ENCODE measurements at regions not wholly inside any gene's neighbourhood (a gene's known extent, or its start where the extent isn't known, plus 50 kb on each side); places are given as distances from the start of the nearest gene placed in this dataset.
"Not testable (repeated sequence)": the region's sequence is repeated elsewhere in the genome, so short reads cannot be mapped to it uniquely, and the experiment has no call there.

DNA sequence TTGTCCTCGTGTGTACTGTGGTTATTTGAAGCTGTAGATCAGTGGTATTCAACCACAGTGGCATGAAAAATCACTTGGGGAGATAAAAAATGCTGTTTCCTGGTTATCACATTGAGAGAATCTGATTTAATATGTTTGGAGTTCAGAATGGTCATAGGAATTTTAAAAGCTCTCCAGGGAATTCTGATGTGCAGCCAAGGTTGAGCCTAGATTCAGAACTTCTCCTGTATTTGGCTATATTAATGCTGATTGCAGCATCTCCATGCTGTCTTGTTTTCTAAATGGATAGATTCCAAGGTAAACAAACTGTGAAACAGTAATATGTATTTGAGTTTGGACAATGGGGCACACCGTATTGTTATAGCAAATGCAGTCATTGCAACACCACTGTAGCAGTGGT is 982.2 kb upstream of the FBXO33 start:
- no peak for DNase-seq (ENCODE audit: extremely low read depth, low read depth, low spot score)

DNA sequence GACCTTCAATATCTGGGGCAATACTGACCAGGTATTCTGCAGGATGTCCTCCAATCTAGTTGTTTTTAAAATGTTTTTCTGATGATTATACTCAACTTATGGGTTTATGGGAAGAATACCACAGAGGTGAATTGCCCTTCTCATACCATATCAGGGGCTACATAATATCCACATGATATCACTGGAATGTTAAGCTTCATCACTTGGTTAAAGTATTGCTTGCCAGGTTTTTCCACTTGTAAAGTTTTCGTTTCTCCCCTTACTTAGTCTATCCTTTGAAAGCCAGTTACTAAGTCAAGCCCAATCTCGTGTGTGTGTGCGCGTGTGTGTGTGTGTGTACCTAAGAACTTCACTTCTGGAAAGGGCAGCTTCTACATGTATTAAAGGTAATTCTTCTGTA is 980.9 kb upstream of the FBXO33 start:
- DNase-seq (ENCODE audit: extremely low read depth, low read depth, low spot score): no peak

DNA sequence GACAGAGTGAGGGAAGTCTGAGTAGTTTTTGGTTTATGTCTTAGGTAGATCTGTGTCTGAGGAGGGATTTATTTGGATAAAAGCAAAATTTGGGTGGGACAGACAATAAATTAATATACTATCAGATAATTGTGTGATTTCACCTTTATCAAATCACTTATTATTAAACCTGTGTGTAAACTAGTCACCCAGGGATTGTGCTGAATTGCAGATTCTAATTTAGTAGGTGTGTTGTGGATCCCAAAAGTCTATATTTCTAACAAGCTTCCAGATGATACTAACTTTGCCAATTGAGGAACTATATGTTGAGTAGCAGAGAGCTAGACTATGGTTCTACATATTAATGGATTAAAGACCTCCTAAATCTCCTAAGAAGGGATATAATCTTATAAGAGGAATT is 978.5 kb upstream of the FBXO33 start:
- no peak for DNase-seq (ENCODE audit: extremely low read depth, low read depth, low spot score)

DNA sequence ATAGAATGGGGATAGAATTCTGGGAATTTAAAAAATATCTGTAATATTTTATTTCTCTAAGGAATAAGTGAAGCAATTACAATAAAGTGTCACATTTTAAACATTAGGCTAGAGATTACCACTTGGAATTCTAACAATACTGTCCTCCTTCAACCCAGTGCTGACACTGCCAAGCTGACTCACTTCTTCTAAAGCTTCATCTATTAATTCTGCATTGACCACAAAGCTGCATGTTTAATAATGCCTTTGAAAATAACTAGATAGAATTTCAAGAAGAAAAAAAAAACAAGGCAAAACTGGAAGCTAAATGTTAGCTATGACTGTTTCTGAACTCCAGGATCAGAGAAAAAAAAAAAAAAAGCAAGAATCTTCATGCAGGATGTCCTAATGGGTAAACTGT is 970.7 kb upstream of the FBXO33 start:
- no peak for DNase-seq (ENCODE audit: extremely low read depth, low read depth, low spot score)

DNA sequence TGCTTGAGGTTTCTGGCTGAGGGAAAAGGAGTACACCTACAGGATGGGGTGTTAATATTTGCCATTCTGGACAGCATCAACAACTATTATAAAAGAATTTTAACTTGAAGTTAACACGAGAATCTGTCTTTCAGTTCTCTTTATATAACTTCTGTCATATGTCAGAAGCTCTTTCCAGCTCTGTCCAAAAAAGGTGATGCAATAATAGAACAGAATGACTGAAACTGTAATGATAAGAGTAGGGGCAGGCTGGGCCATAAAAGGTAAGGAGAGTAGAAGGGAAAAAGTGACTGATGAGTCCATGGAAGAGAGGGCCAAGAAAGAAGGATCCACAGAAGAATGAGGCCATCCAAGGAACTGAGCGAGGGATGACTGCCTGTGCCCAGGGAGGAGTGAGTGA is 966.7 kb upstream of the FBXO33 start:
- DNase-seq (ENCODE audit: extremely low read depth, low read depth, low spot score): no peak

DNA sequence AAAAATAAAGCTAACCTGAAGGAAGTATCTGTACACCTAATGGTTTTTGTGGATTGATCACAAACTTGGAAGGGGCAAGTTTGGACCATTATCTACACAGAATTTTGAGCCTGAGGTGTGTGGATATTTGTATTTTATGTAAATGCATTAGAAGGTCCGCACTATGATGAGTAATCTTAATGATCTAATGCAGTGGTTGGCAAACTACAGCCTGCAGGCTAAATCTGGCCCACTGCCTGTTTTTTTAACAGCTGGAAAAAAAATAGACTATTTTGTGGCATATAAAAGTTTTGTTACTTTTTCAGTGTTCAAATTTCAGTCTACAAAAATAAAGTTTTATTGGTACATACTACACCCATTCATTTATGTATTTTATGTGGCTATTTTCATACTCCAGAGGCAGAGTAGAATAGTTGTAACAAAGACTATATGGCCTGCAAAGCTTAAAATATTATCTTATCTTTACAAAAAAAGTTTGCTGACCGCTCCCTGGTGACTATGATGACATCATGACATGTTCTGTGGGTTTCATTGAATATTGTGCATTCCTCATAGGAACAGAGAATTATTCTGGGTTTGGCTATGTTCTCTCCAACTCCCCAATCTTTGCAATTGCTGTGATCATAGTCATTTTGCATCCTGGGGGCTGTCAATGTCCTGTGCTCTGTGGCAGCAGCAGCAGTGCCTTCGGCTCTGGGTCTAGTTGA is 962.6 kb upstream of the FBXO33 start:
- no peak for DNase-seq (ENCODE audit: extremely low read depth, low read depth, low spot score)

DNA sequence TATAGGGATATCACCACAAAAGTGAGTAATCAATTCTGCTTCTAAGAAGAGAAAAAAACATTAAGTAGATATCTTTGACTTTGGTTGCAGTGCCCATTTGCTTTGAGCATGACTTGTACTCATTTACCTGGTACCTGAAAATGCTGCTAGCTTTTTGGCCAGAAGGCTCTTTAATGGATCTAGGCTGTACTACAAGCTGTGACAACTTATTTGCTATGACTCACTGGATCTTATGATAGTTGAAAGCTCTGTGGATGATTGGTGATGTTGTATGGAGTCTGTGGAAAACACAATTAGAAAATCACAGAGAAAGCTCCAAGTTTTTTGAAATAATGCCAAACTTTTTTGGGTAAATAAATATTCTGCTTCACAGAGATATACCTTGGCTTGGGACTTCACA is 960.9 kb upstream of the FBXO33 start:
- no peak for DNase-seq (ENCODE audit: extremely low read depth, low read depth, low spot score)

DNA sequence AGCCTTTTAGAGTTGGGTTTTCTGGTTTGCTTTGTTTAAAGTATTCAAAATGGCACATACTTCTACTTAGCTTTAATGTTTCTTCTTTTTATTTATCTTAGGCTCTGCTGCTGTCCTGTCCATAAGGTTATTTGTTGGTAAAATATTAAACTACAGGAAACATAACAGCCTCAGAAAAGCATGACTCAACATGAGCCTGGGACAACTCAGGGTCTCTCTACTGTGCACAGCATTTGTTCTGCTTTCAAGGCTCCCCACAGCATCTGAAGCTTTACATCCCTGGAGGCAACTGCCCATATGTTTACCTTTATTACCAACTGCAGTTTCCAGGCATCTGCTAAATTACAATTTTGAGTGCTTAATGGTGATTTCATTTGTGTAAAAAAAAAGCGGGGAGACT is 954.2 kb upstream of the FBXO33 start:
- DNase-seq (ENCODE audit: extremely low read depth, low read depth, low spot score): no peak

DNA sequence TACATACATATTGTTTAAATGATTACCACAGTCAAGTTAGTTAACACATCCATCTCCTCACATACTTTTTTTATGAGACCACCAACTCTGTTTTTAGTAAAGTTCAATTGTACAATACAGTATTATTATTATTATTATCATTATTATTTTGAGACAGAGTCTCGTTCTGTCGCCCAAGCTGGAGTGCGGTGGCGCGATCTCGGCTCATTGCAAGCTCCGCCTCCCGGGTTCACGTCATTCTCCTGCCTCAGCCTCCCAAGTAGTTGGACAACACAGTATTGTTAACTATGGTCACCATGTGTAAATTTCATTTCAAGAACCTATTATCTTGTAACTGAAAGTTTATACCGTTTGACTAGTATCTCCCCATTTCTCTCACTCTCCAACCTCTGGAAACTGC is 942.0 kb upstream of the FBXO33 start:
- DNase-seq (ENCODE audit: extremely low read depth, low read depth, low spot score): no peak

DNA sequence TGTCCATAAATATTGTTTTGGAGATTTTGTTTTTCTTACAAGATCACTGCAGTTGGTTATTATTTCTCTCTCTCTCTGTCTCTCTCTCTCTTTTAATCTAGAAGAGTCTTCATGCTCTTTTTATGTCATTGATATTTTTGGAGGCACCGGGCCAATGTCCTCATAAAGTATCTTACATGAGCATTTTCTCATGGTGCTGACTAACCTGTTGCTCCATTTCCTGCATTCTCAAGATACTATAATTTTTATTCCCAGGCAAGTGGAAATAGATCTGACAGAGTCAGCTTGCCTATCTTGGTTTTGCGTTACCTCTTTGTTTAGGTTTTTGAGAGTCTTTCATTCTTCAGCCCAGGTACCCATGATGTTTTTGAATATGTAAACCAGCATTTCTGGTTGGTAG is 938.8 kb upstream of the FBXO33 start:
- no peak for DNase-seq (ENCODE audit: extremely low read depth, low read depth, low spot score)

DNA sequence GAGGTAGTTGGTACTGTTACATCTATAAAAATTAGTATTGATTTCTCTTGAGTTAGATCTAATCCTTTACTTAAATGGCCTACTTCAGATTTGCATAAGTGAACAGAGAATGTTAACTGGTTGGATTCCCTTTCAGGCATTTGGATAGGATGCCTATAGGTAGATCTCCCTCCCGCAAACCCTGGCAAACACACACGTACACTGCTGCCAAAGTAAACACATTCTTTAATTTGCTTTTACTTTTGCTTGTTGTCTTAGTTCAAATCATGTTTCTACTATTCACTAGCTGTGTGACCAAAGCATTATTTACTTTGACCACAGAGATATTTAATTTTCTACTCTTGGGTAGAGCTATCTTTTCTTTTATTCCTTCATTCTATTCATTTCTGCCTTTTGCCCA is 936.1 kb upstream of the FBXO33 start:
- DNase-seq (ENCODE audit: extremely low read depth, low read depth, low spot score): no peak

DNA sequence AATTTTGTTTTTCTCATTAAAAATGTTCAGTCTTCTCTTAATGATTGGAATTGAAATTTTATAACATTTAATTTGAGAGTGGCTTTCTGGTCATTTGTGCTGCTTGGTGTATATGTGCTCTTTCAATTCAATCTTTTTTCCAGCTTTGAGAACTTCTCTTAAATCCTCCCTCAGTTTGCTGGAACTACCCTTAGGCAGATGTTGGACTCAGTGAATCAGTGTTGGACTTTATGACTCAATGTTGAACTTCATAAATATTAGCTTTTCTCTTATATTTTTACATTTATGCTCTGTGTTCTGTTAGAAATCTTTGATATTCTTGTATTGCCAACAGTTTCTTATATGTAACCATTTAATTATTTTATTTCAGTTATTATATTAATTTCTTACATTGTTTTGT is 935.5 kb upstream of the FBXO33 start:
- no peak for DNase-seq (ENCODE audit: extremely low read depth, low read depth, low spot score)

DNA sequence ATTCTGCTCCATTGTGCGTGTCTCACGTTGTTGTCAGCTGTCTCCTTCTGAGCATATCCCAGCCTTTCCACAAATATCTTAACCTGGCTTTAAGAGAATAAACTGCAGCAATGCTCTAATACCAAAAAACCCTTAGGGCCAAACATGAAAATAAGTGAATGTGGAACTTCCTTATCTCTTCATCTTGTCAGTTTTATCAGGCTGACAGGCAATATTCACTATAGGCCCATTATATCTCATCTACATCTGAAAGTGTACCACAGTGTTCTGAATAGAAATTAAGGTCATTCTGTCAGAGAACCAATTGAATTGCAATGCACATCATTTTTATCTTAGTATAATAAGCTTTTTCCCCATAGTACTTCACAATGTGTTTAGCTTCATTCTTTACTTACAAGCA is 933.1 kb upstream of the FBXO33 start:
- no peak for DNase-seq (ENCODE audit: extremely low read depth, low read depth, low spot score)

DNA sequence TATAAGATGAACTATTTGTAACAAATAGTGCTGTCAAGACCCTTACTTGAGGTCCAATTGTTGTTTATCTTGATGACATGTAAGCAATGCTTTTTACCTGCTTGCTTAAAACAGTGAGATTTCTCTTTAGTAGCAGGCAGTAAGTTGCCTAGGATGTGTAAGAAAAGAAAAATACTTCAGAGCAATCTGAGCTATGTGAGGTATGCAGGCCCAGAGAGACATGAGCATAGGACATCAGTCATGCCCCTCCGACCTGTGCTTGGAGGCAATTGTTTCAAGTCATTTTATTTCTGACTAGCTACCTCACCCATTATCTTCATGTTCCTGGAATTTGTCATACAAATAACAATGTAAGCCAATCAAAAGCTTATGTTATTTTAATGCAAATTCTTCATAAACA is 930.6 kb upstream of the FBXO33 start:
- no peak for DNase-seq (ENCODE audit: extremely low read depth, low read depth, low spot score)

DNA sequence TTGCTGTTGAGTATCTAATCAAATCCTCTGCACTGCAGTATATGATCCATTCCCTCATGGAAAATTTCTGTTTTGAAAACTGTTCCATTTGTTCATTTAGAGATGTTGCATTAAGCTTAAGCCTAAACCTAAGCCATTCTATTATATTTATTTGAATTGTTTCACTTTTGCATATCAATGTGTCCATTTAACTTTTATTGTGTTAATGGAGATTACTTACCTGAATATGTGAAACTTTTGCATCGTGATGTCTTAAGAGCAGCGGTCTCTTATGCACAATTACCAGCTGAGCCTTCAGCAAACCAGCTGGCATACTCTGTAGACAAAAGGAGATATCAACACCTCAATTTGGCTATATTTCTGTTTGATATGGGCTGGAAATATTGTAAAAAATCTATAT is 922.5 kb upstream of the FBXO33 start:
- DNase-seq (ENCODE audit: extremely low read depth, low read depth, low spot score): no peak

DNA sequence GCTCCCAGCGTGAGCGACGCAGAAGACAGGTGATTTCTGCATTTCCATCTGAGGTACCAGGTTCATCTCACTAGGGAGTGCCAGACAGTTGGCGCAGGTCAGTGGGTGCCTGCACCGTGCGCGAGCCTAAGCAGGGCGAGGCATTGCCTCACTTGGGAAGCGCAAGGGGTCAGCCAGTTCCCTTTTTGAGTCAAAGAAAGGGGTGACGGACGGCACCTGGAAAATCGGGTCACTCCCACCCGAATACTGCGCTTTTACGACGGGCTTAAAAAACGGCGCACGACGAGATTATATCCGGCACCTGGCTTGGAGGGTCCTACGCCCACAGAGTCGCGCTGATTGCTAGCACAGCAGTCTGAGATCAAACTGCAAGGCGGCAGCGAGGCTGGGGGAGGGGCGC is 915.9 kb upstream of the FBXO33 start:
- DNase-seq (ENCODE audit: extremely low read depth, low read depth, low spot score): not testable (repeated sequence)

DNA sequence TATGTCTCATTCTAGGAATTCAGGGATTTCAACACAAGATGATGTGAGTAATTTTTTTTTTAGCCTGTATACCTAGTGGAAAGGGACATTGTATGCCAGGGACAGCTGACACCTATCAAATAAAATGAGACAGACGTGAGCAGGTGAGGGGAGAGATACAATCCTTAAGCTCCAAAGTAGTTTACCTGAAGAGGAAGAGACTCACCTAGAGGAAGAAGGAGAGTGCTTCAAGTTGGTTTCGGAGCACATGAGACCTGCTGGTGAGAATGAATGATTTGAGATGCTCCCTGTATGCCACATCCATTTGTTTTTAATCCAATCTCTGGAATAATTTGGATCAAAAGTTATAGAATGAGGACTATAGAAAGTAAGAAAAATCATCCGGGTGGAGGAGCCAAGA is 915.4 kb upstream of the FBXO33 start:
- no peak for DNase-seq (ENCODE audit: extremely low read depth, low read depth, low spot score)

DNA sequence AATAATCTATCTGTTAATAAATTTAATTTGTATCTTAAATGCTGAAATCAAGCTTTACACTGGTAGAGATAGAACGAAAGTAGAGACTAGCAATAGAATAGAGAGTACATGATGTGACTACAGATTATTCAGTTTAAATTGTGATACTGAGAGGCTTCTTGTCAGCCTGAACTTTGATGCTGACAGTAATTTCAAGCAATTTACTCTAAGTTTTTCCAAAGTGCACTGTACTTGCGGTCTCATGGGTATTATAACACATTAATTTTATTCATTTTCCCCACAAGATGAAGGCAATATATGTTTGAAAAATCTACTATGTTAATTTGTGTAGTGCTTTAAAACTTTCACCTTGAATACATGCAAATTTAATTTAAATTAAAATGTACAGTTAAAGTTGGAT is 914.0 kb upstream of the FBXO33 start:
- DNase-seq (ENCODE audit: extremely low read depth, low read depth, low spot score): no peak

DNA sequence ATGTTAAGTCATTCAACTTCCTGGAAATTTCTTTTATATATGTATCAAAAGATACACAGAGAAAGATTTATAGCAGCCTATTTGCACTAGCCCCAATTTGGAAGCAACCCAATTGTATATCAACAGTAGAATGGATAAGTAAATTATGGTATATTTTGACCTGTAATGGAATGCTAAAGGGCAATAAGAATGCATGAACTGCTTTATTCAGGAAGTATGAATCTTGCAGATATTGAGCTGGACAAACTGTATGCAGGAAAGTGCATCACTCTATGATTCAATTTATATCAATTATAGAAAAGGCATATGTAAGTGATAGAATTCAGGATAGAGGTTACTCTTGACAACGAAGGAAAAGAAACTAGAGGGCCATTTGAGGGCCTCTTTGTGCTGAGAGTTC is 913.1 kb upstream of the FBXO33 start:
- DNase-seq (ENCODE audit: extremely low read depth, low read depth, low spot score): no peak

DNA sequence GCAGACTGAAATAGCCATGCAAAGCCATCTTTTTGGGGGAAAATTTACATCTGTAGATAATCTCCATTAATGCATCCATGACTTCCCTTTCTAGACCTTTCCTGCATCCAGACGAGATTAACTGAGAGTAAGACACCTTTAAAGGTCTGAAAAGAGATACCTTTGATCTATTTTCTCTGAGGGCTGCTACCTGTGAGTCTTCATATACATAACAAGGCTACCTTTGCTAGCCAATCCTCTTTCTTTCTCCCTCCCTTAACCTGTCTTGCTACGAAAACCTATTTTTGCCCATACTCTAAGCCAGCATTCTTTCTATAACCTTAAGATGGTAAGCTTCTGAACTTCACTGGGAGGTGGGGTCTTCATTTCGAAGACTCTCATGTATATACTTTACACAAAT is 908.5 kb upstream of the FBXO33 start:
- DNase-seq (ENCODE audit: extremely low read depth, low read depth, low spot score): no peak

DNA sequence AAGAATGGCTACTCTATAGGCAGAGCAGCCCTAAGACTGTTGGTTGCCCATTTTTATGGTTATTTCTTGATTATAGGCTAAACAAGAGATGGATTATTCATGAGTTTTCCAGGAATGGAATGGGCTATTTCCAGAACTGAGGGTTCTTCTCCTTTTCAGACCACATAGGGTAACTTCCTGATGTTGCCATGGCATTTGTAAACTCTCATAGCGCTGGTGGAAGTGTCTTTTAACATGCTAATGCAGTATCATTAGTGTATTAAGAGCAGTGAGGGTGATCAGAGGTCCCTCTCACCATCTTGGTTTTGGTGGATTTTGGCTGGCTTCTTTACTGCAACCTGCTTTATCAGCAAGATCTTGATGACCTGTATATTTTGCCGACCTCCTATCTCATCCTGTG is 904.6 kb upstream of the FBXO33 start:
- no peak for DNase-seq (ENCODE audit: extremely low read depth, low read depth, low spot score)

DNA sequence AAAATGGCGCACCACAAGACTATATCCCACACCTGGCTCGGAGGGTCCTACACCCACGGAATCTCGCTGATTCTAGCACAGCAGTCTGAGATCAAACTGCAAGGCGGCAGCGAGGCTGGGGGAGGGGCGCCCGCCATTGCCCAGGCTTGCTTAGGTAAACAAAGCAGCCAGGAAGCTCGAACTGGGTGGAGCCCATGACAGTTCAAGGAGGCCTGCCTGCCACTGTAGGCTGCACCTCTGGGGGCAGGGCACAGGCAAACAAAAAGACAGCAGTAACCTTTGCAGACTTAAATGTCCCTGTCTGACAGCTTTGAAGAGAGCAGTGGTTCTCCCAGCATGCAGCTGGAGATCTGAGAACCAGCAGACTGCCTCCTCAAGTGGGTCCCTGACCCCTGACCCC is 894.3 kb upstream of the FBXO33 start:
- DNase-seq (ENCODE audit: extremely low read depth, low read depth, low spot score): not testable (repeated sequence)

DNA sequence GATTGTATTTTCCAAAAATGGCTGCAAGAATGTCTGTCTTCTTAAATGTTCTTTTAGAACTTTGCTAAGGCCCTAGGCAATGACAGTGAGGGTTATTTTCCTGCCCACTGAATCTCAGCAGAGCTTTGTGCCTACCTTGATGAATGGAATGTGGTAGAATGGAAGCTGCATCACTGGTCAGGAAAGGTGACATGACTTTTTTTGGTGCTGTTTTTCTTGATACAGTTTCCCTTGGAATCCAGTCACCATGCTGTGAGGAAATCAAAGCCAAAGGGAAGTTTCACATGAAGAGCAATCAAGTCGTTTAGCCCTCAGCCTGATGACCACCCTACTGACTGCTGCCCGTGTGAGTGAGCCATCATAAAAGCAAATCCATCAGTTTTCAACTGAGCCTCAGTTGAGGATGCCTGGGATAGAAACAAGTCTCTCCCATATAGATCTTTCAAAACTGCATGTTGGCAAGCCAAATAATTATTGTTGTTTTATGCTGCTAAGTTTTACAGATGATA is 886.0 kb upstream of the FBXO33 start:
- no peak for DNase-seq (ENCODE audit: extremely low read depth, low read depth, low spot score)
